ENCODE measurements at regions not wholly inside any gene's neighbourhood (a gene's known extent, or its start where the extent isn't known, plus 50 kb on each side); places are given as distances from the start of the nearest gene placed in this dataset.
"Not testable (repeated sequence)": the region's sequence is repeated elsewhere in the genome, so short reads cannot be mapped to it uniquely, and the experiment has no call there.

GRCh38 chr11:39374963-39375698 lies 2084.3 kb downstream of the LRRC4C start:
- H3K9ac ChIP-seq (ENCODE audit: low read length), result no peak overlapping the region
- no peak overlapping the region for H3K27ac ChIP-seq (ENCODE audit: low read depth, low read length)
- no peak overlapping the region for H3K4me3 ChIP-seq (ENCODE audit: low read depth in 1 of 2, low read length in 2 of 2)
- no peaks in the 10 kb centered on the region for H3K4me1 ChIP-seq (ENCODE audit: insufficient read depth, low read length)
- no peaks in the 10 kb centered on the region for H3K36me3 ChIP-seq (ENCODE audit: insufficient read depth, low read length)
- H3K27me3 ChIP-seq (ENCODE audit: control insufficient read depth in 1 of 2, insufficient read depth in 2 of 2, low read length in 2 of 2), result no peaks in the 10 kb centered on the region
- no peaks in the 10 kb centered on the region for H3K9me3 ChIP-seq (ENCODE audit: low read length)

- Histone ChIP-seq H3K27ac (ENCODE audit: low read depth, low read length) (no peak overlapping the region), H3K9me3 (ENCODE audit: low read length) (no peaks in the 10 kb centered on the region), H3K4me1 (ENCODE audit: insufficient read depth, low read length) (no peaks in the 10 kb centered on the region), H3K4me3 (ENCODE audit: low read depth in 1 of 2, low read length in 2 of 2) (no peak overlapping the region), H3K27me3 (ENCODE audit: control insufficient read depth in 1 of 2, insufficient read depth in 2 of 2, low read length in 2 of 2) (no peaks in the 10 kb centered on the region), H3K9ac (ENCODE audit: low read length) (no peak overlapping the region), H3K36me3 (ENCODE audit: insufficient read depth, low read length) (no peaks in the 10 kb centered on the region)
These were observed 2091.9 kb downstream of the LRRC4C start for GRCh38 chr11:39367534-39367933.

- Histone ChIP-seq H3K4me1 (ENCODE audit: insufficient read depth, low read length) (no peaks in the 10 kb centered on the region), H3K9ac (ENCODE audit: low read length) (no peak overlapping the region), H3K9me3 (ENCODE audit: low read length) (no peaks in the 10 kb centered on the region), H3K27ac (ENCODE audit: low read depth, low read length) (no peak overlapping the region), H3K36me3 (ENCODE audit: insufficient read depth, low read length) (no peaks in the 10 kb centered on the region), H3K27me3 (ENCODE audit: control insufficient read depth in 1 of 2, insufficient read depth in 2 of 2, low read length in 2 of 2) (no peaks in the 10 kb centered on the region), H3K4me3 (ENCODE audit: low read depth in 1 of 2, low read length in 2 of 2) (no peak overlapping the region)
These were observed 2093.5 kb downstream of the LRRC4C start for GRCh38 chr11:39365809-39366436.

DNA sequence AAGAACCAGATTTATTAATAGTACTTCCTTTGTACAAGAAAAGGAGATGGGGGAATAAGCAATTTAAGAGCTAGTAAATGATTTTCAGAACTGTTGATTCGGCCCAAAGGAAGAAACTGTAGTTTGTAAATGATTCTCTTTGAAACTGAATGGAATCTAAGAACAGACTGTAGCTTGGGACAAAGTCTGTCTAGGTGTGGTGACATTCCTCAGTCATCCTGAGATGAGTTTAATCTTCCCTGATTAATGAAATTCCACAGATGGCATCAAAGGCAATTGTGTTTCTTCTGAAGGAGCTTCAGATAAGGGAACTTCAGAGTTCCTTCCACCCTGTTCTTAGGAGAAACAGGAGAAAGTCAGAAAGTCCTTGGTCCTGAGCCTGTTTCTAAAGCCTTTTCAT lies 2095.9 kb downstream of the LRRC4C start:
- Histone ChIP-seq H3K4me1 (ENCODE audit: insufficient read depth, low read length) (no peaks in the 10 kb centered on the region), H3K36me3 (ENCODE audit: insufficient read depth, low read length) (no peaks in the 10 kb centered on the region), H3K9ac (ENCODE audit: low read length) (no peak overlapping the region), H3K27ac (ENCODE audit: low read depth, low read length) (no peak overlapping the region), H3K4me3 (ENCODE audit: low read depth in 1 of 2, low read length in 2 of 2) (no peak overlapping the region), H3K9me3 (ENCODE audit: low read length) (no peaks in the 10 kb centered on the region), H3K27me3 (ENCODE audit: control insufficient read depth in 1 of 2, insufficient read depth in 2 of 2, low read length in 2 of 2) (no peaks in the 10 kb centered on the region)

DNA sequence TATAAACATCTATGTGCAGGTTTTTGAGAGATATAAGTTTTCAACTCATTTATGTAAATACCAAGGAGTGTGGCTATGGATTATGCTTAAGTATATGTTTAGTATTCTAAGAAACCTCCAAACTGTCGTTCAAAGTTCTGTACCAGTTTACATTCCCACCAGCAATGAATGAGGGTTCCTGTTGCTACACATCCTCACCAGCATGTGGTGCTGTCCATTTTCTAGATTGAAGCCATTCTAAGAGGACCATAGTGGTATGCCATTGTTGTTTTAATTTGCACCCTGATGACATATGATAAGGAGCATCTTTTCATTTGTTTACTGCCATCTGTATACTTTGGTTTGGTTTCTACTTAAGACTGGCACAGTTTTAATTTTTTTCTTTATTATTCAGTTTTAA lies 2097.9 kb downstream of the LRRC4C start:
- no peak overlapping the region for H3K4me3 ChIP-seq (ENCODE audit: low read depth in 1 of 2, low read length in 2 of 2)
- H3K9me3 ChIP-seq (ENCODE audit: low read length), result no peaks in the 10 kb centered on the region
- no peaks in the 10 kb centered on the region for H3K4me1 ChIP-seq (ENCODE audit: insufficient read depth, low read length)
- H3K9ac ChIP-seq (ENCODE audit: low read length), result no peak overlapping the region
- no peaks in the 10 kb centered on the region for H3K27me3 ChIP-seq (ENCODE audit: control insufficient read depth in 1 of 2, insufficient read depth in 2 of 2, low read length in 2 of 2)
- H3K36me3 ChIP-seq (ENCODE audit: insufficient read depth, low read length), result no peaks in the 10 kb centered on the region
- H3K27ac ChIP-seq (ENCODE audit: low read depth, low read length), result no peak overlapping the region

DNA sequence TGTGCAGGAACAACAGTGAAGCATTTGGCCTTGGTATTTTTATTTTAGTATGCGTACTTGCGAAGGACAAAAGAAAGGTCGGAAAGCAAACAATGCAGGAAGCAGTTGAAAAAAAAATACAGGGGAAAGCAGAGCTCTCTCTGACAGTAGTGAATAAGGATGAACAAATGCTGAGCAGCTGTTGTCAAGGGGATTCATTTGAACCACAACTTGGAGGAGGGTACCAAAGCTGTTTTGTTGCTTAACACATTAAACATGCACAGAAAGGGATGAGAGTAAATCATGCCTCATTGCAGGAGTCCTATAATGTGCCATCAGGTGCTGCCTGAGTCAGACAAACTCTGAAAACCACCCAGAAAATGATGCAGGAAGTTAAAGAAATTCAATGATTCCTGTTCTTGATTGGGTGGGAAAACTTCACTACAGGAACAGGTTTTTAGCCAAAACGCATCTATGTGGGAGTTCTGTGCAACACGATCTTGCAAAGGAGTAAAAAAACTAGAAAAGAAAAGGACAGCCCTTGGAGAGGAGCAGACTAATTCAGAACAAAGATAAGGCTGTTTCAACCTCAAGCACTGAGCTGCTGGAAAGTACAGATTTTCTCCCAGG lies 2113.5 kb downstream of the LRRC4C start:
- no peaks in the 10 kb centered on the region for H3K36me3 ChIP-seq (ENCODE audit: insufficient read depth, low read length)
- H3K9me3 ChIP-seq (ENCODE audit: low read length), result no peaks in the 10 kb centered on the region
- H3K9ac ChIP-seq (ENCODE audit: low read length), result no peak overlapping the region
- no peak overlapping the region for H3K27ac ChIP-seq (ENCODE audit: low read depth, low read length)
- H3K4me3 ChIP-seq (ENCODE audit: low read depth in 1 of 2, low read length in 2 of 2), result no peak overlapping the region
- H3K4me1 ChIP-seq (ENCODE audit: insufficient read depth, low read length), result no peaks in the 10 kb centered on the region
- H3K27me3 ChIP-seq (ENCODE audit: control insufficient read depth in 1 of 2, insufficient read depth in 2 of 2, low read length in 2 of 2), result no peaks in the 10 kb centered on the region

DNA sequence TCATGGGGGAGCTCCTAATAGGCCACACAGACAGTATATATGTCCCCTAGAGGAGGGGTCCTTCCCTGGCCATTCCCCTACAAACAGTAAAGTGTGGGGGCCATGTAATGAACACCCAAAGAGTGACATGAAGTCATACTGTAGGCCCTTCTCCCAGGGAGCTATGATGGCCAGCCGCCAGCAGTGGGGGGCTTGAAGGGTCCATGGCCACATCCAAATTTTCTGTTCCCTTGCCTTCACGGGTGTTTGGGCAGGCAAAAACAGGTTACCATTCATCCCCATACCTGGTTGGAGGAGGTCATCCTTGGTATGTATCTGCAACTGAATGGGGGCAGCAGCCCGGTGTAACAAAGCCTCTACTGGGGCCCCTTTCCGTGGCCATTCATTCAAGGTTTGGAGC lies 2118.0 kb downstream of the LRRC4C start:
- Histone ChIP-seq H3K36me3 (ENCODE audit: insufficient read depth, low read length) (no peaks in the 10 kb centered on the region), H3K4me3 (ENCODE audit: low read depth in 1 of 2, low read length in 2 of 2) (no peak overlapping the region), H3K27ac (ENCODE audit: low read depth, low read length) (no peak overlapping the region), H3K9ac (ENCODE audit: low read length) (no peak overlapping the region), H3K9me3 (ENCODE audit: low read length) (no peaks in the 10 kb centered on the region), H3K4me1 (ENCODE audit: insufficient read depth, low read length) (no peaks in the 10 kb centered on the region), H3K27me3 (ENCODE audit: control insufficient read depth in 1 of 2, insufficient read depth in 2 of 2, low read length in 2 of 2) (no peaks in the 10 kb centered on the region)

DNA sequence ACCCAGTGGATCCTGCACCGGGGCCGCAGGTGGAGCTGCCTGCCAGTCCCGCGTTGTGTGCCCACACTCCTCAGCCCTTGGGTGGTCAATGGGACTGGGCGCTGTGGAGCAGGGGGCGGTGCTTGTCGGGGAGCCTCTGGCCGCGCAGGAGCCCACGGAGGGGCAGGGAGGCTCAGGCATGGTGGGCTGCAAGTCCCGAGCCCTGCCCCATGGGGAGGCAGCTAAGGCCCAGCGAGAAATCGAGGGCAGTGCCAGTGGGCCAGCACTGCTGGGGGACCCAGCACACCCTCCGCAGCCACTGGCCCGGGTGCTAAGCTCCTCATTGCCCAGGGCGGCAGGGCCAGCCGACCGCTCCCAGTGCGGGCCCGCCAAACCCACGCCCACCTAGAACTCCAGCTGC lies 2126.4 kb downstream of the LRRC4C start:
- H3K9me3 ChIP-seq (ENCODE audit: low read length); H3K27me3 ChIP-seq (ENCODE audit: control insufficient read depth in 1 of 2, insufficient read depth in 2 of 2, low read length in 2 of 2); H3K4me3 ChIP-seq (ENCODE audit: low read depth in 1 of 2, low read length in 2 of 2): not testable (repeated sequence)

GRCh38 chr11:39327302-39327701 lies 2132.2 kb downstream of the LRRC4C start:
- H3K27me3 ChIP-seq (ENCODE audit: control insufficient read depth in 1 of 2, insufficient read depth in 2 of 2, low read length in 2 of 2), result no peaks in the 10 kb centered on the region
- no peak overlapping the region for H3K4me3 ChIP-seq (ENCODE audit: low read depth in 1 of 2, low read length in 2 of 2)

More for the DNA sequence above, 2126.4 kb downstream of the LRRC4C start:
- not testable (repeated sequence) for H3K27ac ChIP-seq (ENCODE audit: low read depth, low read length); H3K36me3 ChIP-seq (ENCODE audit: insufficient read depth, low read length); H3K4me1 ChIP-seq (ENCODE audit: insufficient read depth, low read length); H3K9ac ChIP-seq (ENCODE audit: low read length)

GRCh38 chr11:39311888-39312287 lies 2147.6 kb downstream of the LRRC4C start:
- H3K36me3 ChIP-seq (ENCODE audit: insufficient read depth, low read length); H3K27me3 ChIP-seq (ENCODE audit: control insufficient read depth in 1 of 2, insufficient read depth in 2 of 2, low read length in 2 of 2); H3K4me3 ChIP-seq (ENCODE audit: low read depth in 1 of 2, low read length in 2 of 2); H3K27ac ChIP-seq (ENCODE audit: low read depth, low read length); H3K9me3 ChIP-seq (ENCODE audit: low read length); H3K9ac ChIP-seq (ENCODE audit: low read length); H3K4me1 ChIP-seq (ENCODE audit: insufficient read depth, low read length): not testable (repeated sequence)

More at GRCh38 chr11:39327302-39327701, 2132.2 kb downstream of the LRRC4C start:
- Histone ChIP-seq H3K27ac (ENCODE audit: low read depth, low read length) (no peak overlapping the region), H3K4me1 (ENCODE audit: insufficient read depth, low read length) (no peaks in the 10 kb centered on the region), H3K9me3 (ENCODE audit: low read length) (no peaks in the 10 kb centered on the region), H3K9ac (ENCODE audit: low read length) (no peak overlapping the region), H3K36me3 (ENCODE audit: insufficient read depth, low read length) (no peaks in the 10 kb centered on the region)

- no peaks in the 10 kb centered on the region for H3K4me1 ChIP-seq (ENCODE audit: insufficient read depth, low read length)
- no peak overlapping the region for H3K27ac ChIP-seq (ENCODE audit: low read depth, low read length)
- no peak overlapping the region for H3K9ac ChIP-seq (ENCODE audit: low read length)
- no peaks in the 10 kb centered on the region for H3K27me3 ChIP-seq (ENCODE audit: control insufficient read depth in 1 of 2, insufficient read depth in 2 of 2, low read length in 2 of 2)
- no peaks in the 10 kb centered on the region for H3K9me3 ChIP-seq (ENCODE audit: low read length)
- no peaks in the 10 kb centered on the region for H3K36me3 ChIP-seq (ENCODE audit: insufficient read depth, low read length)
- H3K4me3 ChIP-seq (ENCODE audit: low read depth in 1 of 2, low read length in 2 of 2), result no peak overlapping the region
These were observed 2154.9 kb downstream of the LRRC4C start for GRCh38 chr11:39304586-39304985.

All from muscle layer of colon (tissue), 2 donors.